GM23248 (cell line): ENCODE measurements at regions not wholly inside any gene's neighbourhood (a gene's known extent, or its start where the extent isn't known, plus 50 kb on each side); places are given as distances from the start of the nearest gene placed in this dataset.

Experiments used
- EZH2 ChIP-seq: fragments of 200-600 bp; sonication (generic); IDR thresholded peaks from 2 replicates; pipeline ENCODE4 v1.6.1; 2018; ENCODE audit warnings: antibody characterized with exemption, mild to moderate bottlenecking; ENCODE audit not compliant: insufficient read depth, poor library complexity, severe bottlenecking
- EZH2phosphoT487 ChIP-seq: fragments of 200-600 bp; sonication (generic); IDR thresholded peaks from 2 replicates; pipeline ENCODE4 v1.6.1; 2018; ENCODE audit warnings: antibody characterized with exemption, moderate library complexity, mild to moderate bottlenecking, low read depth; ENCODE audit not compliant: insufficient read depth

- no peak for TF ChIP-seq EZH2phosphoT487
- no peak for TF ChIP-seq EZH2
These were observed 105.7 kb upstream of the RASGEF1B start for GRCh38 chr4:81577392-81577791.
